CD4-positive, alpha-beta T cell treated with Interleukin-4 for 4 hours (primary cell): ENCODE measurements at regions not wholly inside any gene's neighbourhood (a gene's known extent, or its start where the extent isn't known, plus 50 kb on each side); places are given as distances from the start of the nearest gene placed in this dataset.
"Not testable (repeated sequence)": the region's sequence is repeated elsewhere in the genome, so short reads cannot be mapped to it uniquely, and the experiment has no call there.

Source experiments
- DNase-seq: peaks from one replicate; pipeline ENCODE4 v3.0.0-alpha.2; 2020

- no peak for DNase-seq
These were observed 123.2 kb upstream of the TBC1D5 start for GRCh38 chr3:17865631-17866030.

GRCh38 chr3:17861476-17861875 lies 119.0 kb upstream of the TBC1D5 start:
- no peak for DNase-seq

GRCh38 chr3:17860840-17861471 lies 118.5 kb upstream of the TBC1D5 start:
- not testable (repeated sequence) for DNase-seq

- DNase-seq: no peak
These were observed 109.8 kb upstream of the TBC1D5 start for GRCh38 chr3:17852217-17852616.

DNA sequence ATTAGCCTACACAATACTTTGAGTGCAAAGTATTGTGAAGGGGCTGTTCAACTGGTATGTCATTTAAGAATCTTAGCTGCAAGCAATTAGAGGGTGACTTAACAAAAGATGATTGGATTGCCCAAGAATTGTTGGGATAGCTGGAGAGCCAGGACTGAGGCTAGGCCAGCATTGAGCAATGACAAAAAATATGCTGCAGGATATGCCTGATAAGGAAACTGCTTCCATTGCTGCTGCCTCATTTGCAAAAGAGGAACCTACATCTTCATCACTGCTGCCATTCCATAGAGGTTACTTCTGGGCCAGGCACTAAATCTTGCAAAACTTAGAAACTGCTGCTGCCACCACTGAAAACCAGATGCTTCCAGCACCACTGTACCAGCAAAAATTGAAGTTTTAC lies 108.0 kb upstream of the TBC1D5 start:
- no peak for DNase-seq

DNA sequence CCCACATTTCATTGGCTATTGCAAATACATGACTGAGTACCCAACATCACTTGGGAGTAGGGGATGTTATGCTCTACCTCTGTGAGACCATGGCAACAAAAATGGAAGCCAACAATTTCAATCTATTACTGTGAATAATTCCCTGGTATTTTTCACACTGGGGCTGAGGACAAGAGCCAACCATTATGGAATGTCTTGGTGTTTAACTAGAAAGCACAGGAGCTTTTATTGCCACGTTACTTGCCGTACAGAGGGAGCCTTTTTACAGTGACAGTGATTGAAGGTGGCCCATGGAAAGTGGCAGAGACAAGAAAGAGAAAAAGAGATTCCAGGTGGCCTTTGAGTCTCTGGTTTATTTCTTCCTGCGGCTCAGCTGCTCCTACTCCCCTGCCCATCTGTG lies 105.7 kb upstream of the TBC1D5 start:
- no peak for DNase-seq

- no peak for DNase-seq
These were observed 104.7 kb upstream of the TBC1D5 start for GRCh38 chr3:17847156-17847555.

- no peak for DNase-seq
These were observed 104.0 kb upstream of the TBC1D5 start for GRCh38 chr3:17846466-17846865.

GRCh38 chr3:17845026-17845812 lies 102.8 kb upstream of the TBC1D5 start:
- DNase-seq: no peak

DNA sequence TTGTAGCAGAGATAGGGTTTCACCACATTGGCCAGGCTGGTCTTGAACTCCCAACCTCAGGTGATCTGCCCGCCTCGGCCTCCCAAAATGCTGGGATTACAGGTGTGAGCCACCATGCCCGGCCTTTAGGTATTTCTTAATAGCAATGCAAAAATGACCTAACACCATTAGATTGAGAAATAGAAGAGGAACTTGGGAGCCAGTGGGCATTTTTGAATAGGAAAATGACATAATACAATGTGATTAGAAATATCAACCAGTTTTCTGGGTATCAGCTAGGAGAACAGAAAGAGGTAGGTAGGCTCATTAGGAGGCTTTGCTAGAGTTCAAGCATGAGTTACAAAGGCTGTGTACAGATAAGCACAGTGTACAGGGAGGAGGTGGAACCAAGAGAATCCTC lies 101.8 kb upstream of the TBC1D5 start:
- DNase-seq: no peak

DNA sequence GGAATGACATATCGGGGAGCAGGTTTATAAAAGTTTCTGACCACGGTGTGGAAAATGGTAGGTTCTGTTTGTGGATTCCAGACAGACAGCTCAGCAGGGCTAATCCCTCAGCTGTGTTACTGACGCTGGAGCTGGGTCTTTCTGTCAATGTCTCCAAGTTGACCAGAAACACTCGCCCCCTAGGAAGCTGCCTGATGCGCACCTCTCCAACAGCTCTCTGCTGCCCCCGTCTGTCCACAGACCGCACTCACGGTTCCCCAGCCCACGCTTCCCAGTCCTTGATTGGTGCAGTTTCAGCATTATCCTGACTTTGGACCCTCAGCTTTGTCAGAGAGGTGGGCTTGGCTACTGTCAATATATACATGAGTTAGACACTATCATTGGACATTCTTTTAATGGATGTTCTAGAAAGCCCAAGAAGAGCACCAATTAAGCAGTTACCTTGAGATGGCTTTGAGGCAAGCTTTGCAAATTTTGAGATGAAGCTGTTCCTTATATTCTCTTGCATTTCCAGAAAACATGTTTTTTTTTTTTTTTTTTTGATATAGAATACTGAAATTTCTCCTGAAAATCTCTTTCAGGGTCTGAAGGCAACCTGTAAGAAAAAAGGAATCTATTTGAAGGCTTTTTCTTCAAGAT lies 98.9 kb upstream of the TBC1D5 start:
- peak; percentile 56 for DNase-seq

GRCh38 chr3:17840651-17841050 lies 98.2 kb upstream of the TBC1D5 start:
- no peak for DNase-seq

DNA sequence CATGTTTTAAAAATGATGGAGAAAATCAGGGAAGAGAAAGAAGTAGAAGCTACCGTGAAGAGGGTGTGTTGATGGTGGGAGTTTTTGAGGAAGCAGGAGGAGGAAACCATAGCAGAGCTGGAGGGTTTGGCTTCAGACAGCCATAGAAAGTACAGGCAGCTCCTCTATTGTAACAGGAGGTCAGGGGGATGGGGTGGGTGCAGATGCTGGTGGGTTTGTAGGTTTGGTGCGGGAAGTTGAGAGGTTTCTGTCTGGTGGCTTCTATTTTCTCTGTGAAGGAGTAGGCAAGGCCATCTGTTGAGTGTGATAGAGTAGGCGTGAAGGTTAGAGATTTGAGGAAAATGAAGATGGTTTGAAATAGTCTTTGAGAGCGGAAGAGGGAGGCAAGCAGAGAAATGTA lies 97.7 kb upstream of the TBC1D5 start:
- DNase-seq: no peak

DNA sequence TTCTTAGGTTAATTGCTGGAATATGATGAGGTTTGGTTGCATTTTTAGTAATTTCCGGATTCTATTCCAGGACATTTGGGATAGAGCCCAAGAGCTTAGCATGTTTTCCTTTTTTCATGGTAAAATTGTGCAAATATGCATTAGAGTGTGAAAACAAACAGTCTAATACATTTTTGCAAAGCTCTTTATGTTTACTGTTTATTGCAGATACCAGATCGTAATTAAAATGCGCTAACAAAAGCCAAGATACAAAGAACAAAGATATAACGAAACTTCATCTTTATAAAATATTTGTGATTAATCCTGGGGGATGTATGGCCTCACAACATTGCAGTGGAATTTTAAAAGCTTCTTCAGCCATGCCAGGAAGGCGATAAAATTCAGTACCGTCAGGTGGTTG lies 94.5 kb upstream of the TBC1D5 start:
- DNase-seq: no peak

DNA sequence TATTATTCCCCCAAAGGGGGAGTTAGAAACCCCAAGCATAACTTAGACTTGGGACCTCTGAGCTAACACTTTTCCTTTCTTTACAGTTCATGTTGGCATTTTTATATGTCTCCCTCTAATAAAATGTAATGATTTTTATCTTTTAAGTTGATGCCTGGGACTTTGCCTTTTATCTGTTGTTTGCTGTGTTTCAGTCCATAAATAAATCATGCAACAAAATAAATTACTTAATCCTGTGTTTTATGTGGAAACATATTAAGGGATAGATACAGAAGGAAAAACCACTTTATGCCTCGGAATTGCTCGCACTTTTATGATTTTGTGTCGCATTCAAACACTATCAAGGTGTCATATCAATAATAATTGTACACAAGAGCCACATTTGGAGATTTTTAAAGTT lies 93.7 kb upstream of the TBC1D5 start:
- no peak for DNase-seq

DNA sequence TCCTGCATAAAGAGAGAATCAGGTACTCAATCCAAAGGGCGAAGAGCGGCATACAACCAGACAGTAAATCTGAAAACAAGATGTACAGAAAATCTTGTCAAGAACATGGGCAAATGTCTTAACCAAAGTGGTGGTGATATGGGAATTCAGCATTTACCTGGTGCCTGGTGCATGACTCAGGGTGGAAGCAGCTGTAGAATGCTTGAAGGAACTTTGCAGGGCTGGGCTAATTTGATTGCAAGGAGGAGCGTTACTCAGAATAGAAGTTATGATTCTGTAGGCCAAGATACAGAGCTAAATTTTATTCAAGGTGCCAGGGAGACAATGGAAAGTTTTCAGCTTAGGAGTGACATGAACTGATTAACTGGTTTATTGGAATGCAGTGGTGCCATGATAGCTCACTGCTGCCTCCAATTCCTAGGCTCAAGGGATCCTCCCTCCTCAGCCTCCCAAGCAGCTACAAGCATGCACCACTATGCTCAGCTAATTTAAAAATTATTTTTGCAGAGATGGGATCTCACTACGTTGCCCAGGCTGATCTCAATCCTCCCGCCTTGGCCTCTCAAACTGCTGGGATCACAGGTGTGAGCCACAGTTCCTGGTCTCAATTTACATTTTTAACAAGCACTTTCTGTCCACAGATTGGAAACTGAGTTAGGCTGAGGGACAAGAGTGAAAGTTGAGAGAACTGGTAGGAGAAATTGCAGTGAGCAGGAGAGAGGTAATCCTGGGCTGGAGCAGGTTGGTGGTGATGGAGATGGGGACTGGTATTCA lies 91.5 kb upstream of the TBC1D5 start:
- DNase-seq: no peak

GRCh38 chr3:17832016-17832415 lies 89.6 kb upstream of the TBC1D5 start:
- no peak for DNase-seq

DNA sequence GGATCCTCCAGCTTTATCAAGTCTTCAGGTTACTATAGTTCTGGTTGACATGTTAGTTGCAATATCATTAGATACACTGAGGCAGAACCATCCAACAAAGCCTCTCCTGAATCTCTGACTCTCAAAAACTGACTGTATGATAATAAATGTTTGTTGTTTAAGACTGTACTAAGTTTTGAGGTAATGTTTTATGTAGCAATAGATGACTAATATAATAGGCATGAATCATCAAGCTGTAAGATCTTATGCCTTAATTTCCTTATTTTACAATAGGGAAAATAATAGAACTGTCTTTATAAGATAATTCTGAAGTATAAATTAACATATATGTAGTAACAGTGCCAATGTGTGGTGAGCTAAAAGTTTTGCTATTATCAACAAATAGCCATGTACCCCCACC lies 88.9 kb upstream of the TBC1D5 start:
- DNase-seq: no peak

DNA sequence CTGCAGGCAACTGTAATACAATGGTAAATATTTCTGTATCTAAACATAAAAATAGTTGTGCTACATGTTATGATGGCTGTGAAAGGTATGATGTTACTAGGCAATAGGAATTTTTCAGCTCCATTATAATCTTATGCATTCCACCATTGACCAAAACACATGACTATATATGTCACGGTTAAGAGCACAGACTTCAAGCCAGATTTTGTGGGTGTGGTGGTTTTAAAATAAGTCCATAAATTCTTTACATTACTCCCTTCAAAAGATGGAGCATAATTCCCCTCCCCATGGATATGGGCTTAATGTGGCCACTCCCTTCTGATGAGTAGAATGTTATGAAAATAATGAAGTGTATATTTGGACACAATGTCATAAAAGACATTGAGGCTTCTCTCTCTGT lies 88.4 kb upstream of the TBC1D5 start:
- no peak for DNase-seq

DNA sequence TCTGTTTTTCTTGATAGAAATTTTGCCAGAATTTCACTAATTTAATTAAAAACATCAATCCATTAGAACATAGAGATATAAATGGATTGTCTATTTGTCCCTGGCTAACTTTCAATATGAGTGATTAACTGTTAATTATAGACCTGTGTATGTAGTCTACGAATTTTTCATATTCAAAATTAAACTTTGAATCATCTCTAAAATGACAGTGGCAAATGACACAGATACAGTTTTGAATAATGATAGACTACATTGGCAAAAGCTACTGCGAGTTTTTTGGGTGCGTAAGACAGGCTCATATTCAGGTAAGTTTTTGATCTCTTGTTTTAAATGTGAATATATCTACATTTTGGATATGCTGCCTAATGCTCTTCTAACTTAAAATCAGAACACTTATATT lies 86.0 kb upstream of the TBC1D5 start:
- no peak for DNase-seq

- DNase-seq: no peak
These were observed 82.9 kb upstream of the TBC1D5 start for GRCh38 chr3:17825298-17825697.

DNA sequence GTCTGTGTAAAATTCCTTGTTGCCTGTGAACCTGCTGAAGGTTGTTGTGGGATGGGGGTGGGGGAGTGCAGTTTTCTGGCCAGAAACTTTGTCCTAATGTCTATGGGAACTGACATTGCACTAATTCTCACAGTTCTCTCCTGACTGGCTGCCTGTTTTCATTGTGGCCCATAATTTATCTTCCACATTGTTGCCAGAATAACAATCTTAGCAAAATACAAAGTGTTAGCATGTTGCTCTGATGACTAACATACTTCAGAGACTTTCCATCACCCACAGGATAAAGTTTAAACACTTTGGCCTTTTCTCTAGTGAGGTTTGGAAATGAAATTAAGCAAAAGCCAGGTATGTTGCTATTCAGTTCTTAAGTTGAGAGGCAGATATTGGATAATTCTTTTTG lies 81.4 kb upstream of the TBC1D5 start:
- no peak for DNase-seq

DNA sequence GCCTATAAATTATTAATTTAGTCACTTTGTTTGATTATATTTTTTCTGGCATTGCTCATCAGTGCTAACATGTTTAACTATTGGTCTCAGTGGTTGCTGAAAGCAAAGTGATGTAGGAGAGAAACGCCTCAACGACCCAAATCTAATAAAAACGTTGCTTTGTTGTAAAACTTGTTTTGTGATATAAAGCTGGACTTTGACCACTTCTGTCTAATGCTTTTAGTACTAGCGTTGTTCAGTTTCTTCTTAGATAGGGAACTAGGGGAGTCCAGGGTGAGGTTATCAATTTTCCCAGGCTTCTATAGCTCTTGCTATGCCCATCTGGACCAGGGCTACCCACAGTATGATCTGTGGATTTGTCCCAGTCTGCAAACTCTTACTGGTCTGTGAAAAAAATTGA lies 80.6 kb upstream of the TBC1D5 start:
- DNase-seq: no peak

DNA sequence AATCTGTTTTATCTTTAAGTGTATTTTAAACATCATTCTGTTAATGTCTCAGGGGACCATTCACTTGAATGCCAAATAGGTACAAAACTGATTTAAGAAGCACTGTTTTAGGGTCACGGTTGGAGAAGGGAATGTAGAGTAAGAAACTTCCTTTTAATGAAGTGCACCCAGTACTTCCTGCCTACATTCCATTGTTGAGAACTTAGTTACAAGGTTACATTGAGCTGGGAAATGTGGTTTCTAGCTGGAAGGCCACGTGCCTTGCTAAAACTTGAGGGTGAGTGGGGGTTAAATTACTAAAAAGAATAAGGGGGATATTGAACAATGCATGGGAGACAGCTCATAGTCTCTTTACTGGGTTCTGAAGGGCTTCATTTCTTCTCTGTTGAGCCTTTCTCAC lies 78.3 kb upstream of the TBC1D5 start:
- DNase-seq: no peak
